COLO668 (cell line): ENCODE measurements at regions not wholly inside any gene's neighbourhood (a gene's known extent, or its start where the extent isn't known, plus 50 kb on each side); places are given as distances from the start of the nearest gene placed in this dataset.
"Not testable (repeated sequence)": the region's sequence is repeated elsewhere in the genome, so short reads cannot be mapped to it uniquely, and the experiment has no call there.

Experiments
- DNase-seq: peaks from one replicate; lab custom pipeline; 2025; ENCODE audit not compliant: unreplicated experiment; lab: John Stamatoyannopoulos, UW

- no peak for DNase-seq
Observed at GRCh38 chr18:60066219-60066975, 166.6 kb downstream of the PMAIP1 start.

- DNase-seq, result no peak
Observed at GRCh38 chr18:60064271-60064670, 164.5 kb downstream of the PMAIP1 start.

GRCh38 chr18:60062831-60063230 is 163.0 kb downstream of the PMAIP1 start:
- DNase-seq, result not testable (repeated sequence)

- no peak for DNase-seq
Observed at GRCh38 chr18:60062396-60062795, 162.6 kb downstream of the PMAIP1 start.

GRCh38 chr18:60060578-60060977 is 160.8 kb downstream of the PMAIP1 start:
- DNase-seq, result no peak

- no peak for DNase-seq
Observed at GRCh38 chr18:60060026-60060425, 160.2 kb downstream of the PMAIP1 start.

- no peak for DNase-seq
Observed at GRCh38 chr18:60059216-60059615, 159.4 kb downstream of the PMAIP1 start.

- peak; percentile 62 for DNase-seq
Observed at GRCh38 chr18:60053747-60054304, 154.0 kb downstream of the PMAIP1 start.

- DNase-seq, result no peak
Observed at GRCh38 chr18:60050821-60051220, 151.0 kb downstream of the PMAIP1 start.

- DNase-seq, result no peak
Observed at GRCh38 chr18:60049172-60049571, 149.4 kb downstream of the PMAIP1 start.

GRCh38 chr18:60047556-60047955 is 147.8 kb downstream of the PMAIP1 start:
- DNase-seq, result no peak

GRCh38 chr18:60044290-60045006 is 144.7 kb downstream of the PMAIP1 start:
- DNase-seq, result no peak

GRCh38 chr18:60040971-60041370 is 141.2 kb downstream of the PMAIP1 start:
- DNase-seq, result no peak

GRCh38 chr18:60038731-60039130 is 138.9 kb downstream of the PMAIP1 start:
- DNase-seq, result no peak

GRCh38 chr18:60027397-60027796 is 127.6 kb downstream of the PMAIP1 start:
- DNase-seq, result no peak

- no peak for DNase-seq
Observed at GRCh38 chr18:60024857-60025256, 125.1 kb downstream of the PMAIP1 start.

GRCh38 chr18:60024345-60024744 is 124.5 kb downstream of the PMAIP1 start:
- DNase-seq, result no peak

GRCh38 chr18:60022671-60023276 is 123.0 kb downstream of the PMAIP1 start:
- no peak for DNase-seq

- no peak for DNase-seq
Observed at GRCh38 chr18:60021556-60021955, 121.8 kb downstream of the PMAIP1 start.

GRCh38 chr18:60020107-60020925 is 120.5 kb downstream of the PMAIP1 start:
- DNase-seq, result no peak

- DNase-seq, result no peak
Observed at GRCh38 chr18:60019463-60019840, 119.7 kb downstream of the PMAIP1 start.
